ENCODE measurements at regions not wholly inside any gene's neighbourhood (a gene's known extent, or its start where the extent isn't known, plus 50 kb on each side); places are given as distances from the start of the nearest gene placed in this dataset.

DNA sequence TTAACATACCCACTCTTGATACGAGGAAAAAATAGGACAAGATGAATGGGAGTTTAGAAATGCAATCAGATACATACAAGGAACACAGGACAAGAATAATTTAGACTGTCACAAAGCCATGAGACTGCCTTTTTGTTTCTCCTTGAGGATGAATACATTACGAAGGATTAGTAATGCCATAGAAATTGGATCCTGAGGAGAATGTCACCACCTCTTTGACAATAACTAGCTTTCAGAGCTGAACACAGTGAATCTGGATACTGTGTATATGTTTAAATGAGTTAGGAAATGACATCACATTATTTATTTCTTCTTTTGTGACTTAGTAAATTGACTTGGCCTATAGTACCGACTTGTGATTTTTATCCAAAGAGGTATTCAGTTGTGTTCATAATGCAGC lies 596.3 kb upstream of the CNTNAP2 start:
- Histone ChIP-seq H3K36me3 (no peaks in the 10 kb centered on the region), H3K9me3 (no peaks in the 10 kb centered on the region), H3K4me3 (no peak overlapping the region), H3K27ac (no peak overlapping the region), H3K4me1 (ENCODE audit: control insufficient read depth in 1 of 2, low read depth in 2 of 2) (no peaks in the 10 kb centered on the region), H3K27me3 (replicated peaks; ENCODE audit: insufficient read depth) (no peaks in the 10 kb centered on the region)
- no peak for ATAC-seq (ENCODE audit: insufficient number of reproducible peaks, low FRiP score, low read depth)
- no peak for TF ChIP-seq CTCF (IDR thresholded peaks at IDR 0.05)
- DNase-seq (ENCODE audit: low spot score) = no peak

DNA sequence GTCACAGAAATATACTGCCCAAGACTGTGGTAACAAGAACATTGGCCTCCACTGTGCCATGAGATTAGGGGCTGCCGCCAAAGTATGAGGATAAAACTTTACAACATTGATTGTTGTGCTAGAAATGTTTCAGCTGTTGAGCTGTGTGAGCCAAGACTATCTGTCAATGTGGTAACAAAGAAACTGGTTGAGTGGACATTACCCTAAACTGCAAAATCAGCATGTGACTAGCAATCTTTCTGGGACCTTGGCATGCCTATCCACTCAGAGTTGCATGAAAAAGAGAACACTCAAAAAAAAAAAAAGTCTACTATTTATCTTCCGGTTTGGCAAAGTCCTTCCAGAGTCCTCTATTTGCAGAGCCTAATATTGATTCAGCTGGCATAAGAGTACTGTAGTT lies 605.6 kb upstream of the CNTNAP2 start:
- no peaks in the 10 kb centered on the region for H3K27me3 ChIP-seq (replicated peaks; ENCODE audit: insufficient read depth)
- no peaks in the 10 kb centered on the region for H3K4me1 ChIP-seq (ENCODE audit: control insufficient read depth in 1 of 2, low read depth in 2 of 2)
- DNase-seq (ENCODE audit: low spot score) (no peak), ATAC-seq (ENCODE audit: insufficient number of reproducible peaks, low FRiP score, low read depth) (no peak)
- no peak for TF ChIP-seq CTCF (IDR thresholded peaks at IDR 0.05)
- no peak overlapping the region for H3K4me3 ChIP-seq
- no peaks in the 10 kb centered on the region for H3K9me3 ChIP-seq
- H3K27ac ChIP-seq = no peak overlapping the region
- no peaks in the 10 kb centered on the region for H3K36me3 ChIP-seq

DNA sequence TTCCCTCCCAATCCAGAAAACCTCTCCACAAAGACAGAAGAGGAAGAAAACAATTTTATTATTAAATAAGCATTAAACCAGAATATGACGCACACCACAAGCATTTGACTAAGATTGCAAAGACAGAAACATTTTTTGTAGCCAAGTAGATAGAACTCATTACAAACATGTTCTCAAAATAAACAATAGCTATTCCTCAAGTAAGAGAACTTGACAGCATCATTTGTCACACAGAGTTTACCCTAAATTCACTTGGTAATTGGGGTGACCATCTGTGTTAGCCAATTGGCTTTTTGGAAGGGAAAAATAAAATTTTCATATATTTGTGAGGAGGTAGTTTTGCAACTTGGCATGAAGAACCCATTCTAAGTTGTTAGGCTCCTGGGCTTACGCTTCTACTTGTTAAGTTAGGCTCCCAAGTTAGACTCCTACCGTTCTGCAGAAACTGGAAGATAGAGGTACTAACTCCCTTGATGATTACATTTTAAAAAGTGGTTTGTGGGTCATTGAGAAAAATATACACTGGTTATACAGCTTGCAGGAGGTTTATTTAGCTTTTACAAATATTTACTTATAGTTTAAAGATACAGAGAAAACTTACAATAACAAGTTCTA lies 618.6 kb upstream of the CNTNAP2 start:
- Histone ChIP-seq H3K27me3 (replicated peaks; ENCODE audit: insufficient read depth) (no peaks in the 10 kb centered on the region), H3K36me3 (no peaks in the 10 kb centered on the region), H3K27ac (no peak overlapping the region), H3K4me1 (ENCODE audit: control insufficient read depth in 1 of 2, low read depth in 2 of 2) (no peaks in the 10 kb centered on the region), H3K9me3 (no peaks in the 10 kb centered on the region), H3K4me3 (no peak overlapping the region)
- ATAC-seq (ENCODE audit: insufficient number of reproducible peaks, low FRiP score, low read depth) (no peak), DNase-seq (ENCODE audit: low spot score) (no peak)
- TF ChIP-seq CTCF (IDR thresholded peaks at IDR 0.05) = no peak

DNA sequence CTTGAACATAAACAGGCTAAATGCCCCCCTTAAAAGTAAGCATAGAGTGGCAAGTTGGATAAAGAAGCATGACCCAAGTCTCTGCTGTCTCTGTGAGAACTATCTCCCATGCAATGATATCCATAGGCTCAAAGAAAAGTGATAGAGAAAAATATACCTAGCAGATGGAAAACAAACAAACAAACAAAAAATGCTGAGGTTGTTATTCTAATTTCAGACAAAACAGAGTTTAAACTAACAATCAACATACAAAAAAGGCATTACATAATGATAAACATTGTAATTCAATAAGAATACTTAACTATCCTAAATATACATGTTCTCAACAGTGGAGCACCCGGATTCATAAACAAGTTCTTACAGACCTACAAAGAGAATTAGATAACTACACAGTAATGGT lies 626.2 kb upstream of the CNTNAP2 start:
- peaks cover 3% of the 10 kb centered on the region for H3K9me3 ChIP-seq
- no peaks in the 10 kb centered on the region for H3K36me3 ChIP-seq
- no peak for ATAC-seq (ENCODE audit: insufficient number of reproducible peaks, low FRiP score, low read depth)
- no peaks in the 10 kb centered on the region for H3K27me3 ChIP-seq (replicated peaks; ENCODE audit: insufficient read depth)
- no peak for DNase-seq (ENCODE audit: low spot score)
- no peak overlapping the region for H3K4me3 ChIP-seq
- H3K27ac ChIP-seq = no peak overlapping the region
- TF ChIP-seq CTCF (IDR thresholded peaks at IDR 0.05) = no peak
- no peaks in the 10 kb centered on the region for H3K4me1 ChIP-seq (ENCODE audit: control insufficient read depth in 1 of 2, low read depth in 2 of 2)

DNA sequence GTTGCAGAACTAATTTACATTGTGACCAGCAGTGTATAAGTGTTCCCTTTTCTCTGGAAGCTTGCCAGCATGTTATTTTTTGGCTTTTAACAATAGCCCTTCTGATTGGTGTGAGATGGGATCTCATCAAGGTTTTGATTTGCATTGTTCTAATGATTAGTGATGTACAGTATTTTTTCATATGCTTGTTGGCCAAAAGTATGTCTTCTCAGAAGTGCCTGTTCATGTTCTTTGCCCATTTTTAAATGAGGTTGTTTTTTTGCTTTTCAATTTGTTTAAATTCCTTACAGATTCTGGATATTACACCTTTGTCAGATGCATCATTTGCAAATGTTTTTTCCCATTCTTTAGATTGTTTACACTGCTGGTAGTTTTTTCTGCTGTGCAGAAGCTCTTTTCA lies 627.0 kb upstream of the CNTNAP2 start:
- Histone ChIP-seq H3K36me3 (no peaks in the 10 kb centered on the region), H3K4me3 (no peak overlapping the region), H3K27ac (no peak overlapping the region), H3K4me1 (ENCODE audit: control insufficient read depth in 1 of 2, low read depth in 2 of 2) (no peaks in the 10 kb centered on the region), H3K27me3 (replicated peaks; ENCODE audit: insufficient read depth) (no peaks in the 10 kb centered on the region), H3K9me3 (peaks cover 3% of the 10 kb centered on the region)
- TF ChIP-seq CTCF (IDR thresholded peaks at IDR 0.05) = no peak
- DNase-seq (ENCODE audit: low spot score) (no peak), ATAC-seq (ENCODE audit: insufficient number of reproducible peaks, low FRiP score, low read depth) (no peak)

Data from thoracic aorta (tissue), 2 donors.